ENCODE measurements at regions not wholly inside any gene's neighbourhood (a gene's known extent, or its start where the extent isn't known, plus 50 kb on each side); places are given as distances from the start of the nearest gene placed in this dataset.

GRCh38 chr16:55102077-55102476 lies 171.4 kb downstream of the IRX5 start:
- ATAC-seq = no peak
- no peak for DNase-seq (ENCODE audit: extremely low read depth in 1 of 4, low spot score in 3 of 4)
- no peaks in the 10 kb centered on the region for H3K4me1 ChIP-seq (replicated peaks in 1 of 2; ENCODE audit: control insufficient read depth in 2 of 2, insufficient read depth in 2 of 2, low read length in 2 of 2)
- ChIA-PET POLR2A (no interaction called here), CTCF (ENCODE audit: low intra/inter-chr PET ratio) (no interaction called here)
- no peak overlapping the region for H3K4me2 ChIP-seq (ENCODE audit: insufficient read depth, low read length)
- no peak overlapping the region for H3K9ac ChIP-seq (ENCODE audit: insufficient read depth in 1 of 2, low read depth in 2 of 2, low read length in 2 of 2)
- H3K27me3 ChIP-seq (ENCODE audit: control insufficient read depth in 2 of 2, insufficient read depth in 2 of 2, low read length in 2 of 2) = peaks cover 14 to 30% of the 10 kb centered on the region in 2 experiments; a peak in 4 of 5 replicates
- H3K36me3 ChIP-seq (ENCODE audit: control insufficient read depth, insufficient read depth, low read length) = no peaks in the 10 kb centered on the region
- in situ Hi-C loops (cut with MboI) = no loop called here
- H2AFZ ChIP-seq (ENCODE audit: low read depth, low read length) = no peak overlapping the region
- H3K4me3 ChIP-seq = no peak overlapping the region
- no peaks in the 10 kb centered on the region for H4K20me1 ChIP-seq (replicated peaks; ENCODE audit: control insufficient read depth, insufficient read depth, low read length)
- no peak for FAIRE-seq
- no peaks in the 10 kb centered on the region for H3K9me1 ChIP-seq (ENCODE audit: control insufficient read depth, insufficient read depth, low read length)
- H3K27ac ChIP-seq (ENCODE audit: extremely low read depth, low read depth, low read length) = no peak overlapping the region
- 0% methylated on average over 1 of the region's 1 CpG for WGBS (ENCODE audit: insufficient coverage, low coverage, missing lambda C conversion rate)
- no TSS peak for BruUV-seq (replicated peaks)
- no peaks in the 10 kb centered on the region for H3K79me2 ChIP-seq (ENCODE audit: control insufficient read depth, insufficient read depth, low read length)
- intact Hi-C loops (cut with micrococcal nuclease) = no loop called here
- TF ChIP-seq ZNF253 (CRISPR knock-in tag; conservative IDR thresholded peaks at IDR 0.05) = no peak
- no peak for TF ChIP-seq CBX8 (IDR thresholded peaks at IDR 0.05; ENCODE audit: borderline replicate concordance, extremely low read depth, low read depth, low read length, poor library complexity, severe bottlenecking)
- TF ChIP-seq PRMT5 (CRISPR knock-in tag; IDR thresholded peaks at IDR 0.05) = no peak
- peak; percentile 96 for TF ChIP-seq RBM25 (IDR thresholded peaks at IDR 0.05; ENCODE audit: low read depth, low read length, severe bottlenecking)
- H3K9me3 ChIP-seq (replicated peaks; ENCODE audit: control insufficient read depth, insufficient read depth, low read depth, low read length) = no peaks in the 10 kb centered on the region

- H3K27me3 ChIP-seq (ENCODE audit: control insufficient read depth in 2 of 2, insufficient read depth in 2 of 2, low read length in 2 of 2) = peaks cover 14 to 33% of the 10 kb centered on the region in 2 experiments; a peak in 4 of 5 replicates
- CTCF ChIA-PET (ENCODE audit: low intra/inter-chr PET ratio) = no interaction called here
- H3K9me3 ChIP-seq (replicated peaks; ENCODE audit: control insufficient read depth, insufficient read depth, low read depth, low read length) = no peaks in the 10 kb centered on the region
- H4K20me1 ChIP-seq (replicated peaks; ENCODE audit: control insufficient read depth, insufficient read depth, low read length) = no peaks in the 10 kb centered on the region
- H3K79me2 ChIP-seq (ENCODE audit: control insufficient read depth, insufficient read depth, low read length) = no peaks in the 10 kb centered on the region
- H3K4me1 ChIP-seq (replicated peaks in 1 of 2; ENCODE audit: control insufficient read depth in 2 of 2, insufficient read depth in 2 of 2, low read length in 2 of 2) = no peaks in the 10 kb centered on the region
- 0% methylated on average over 4 of the region's 4 CpGs for WGBS (ENCODE audit: insufficient coverage, low coverage, missing lambda C conversion rate)
- BruUV-seq (replicated peaks) = no TSS peak
- in situ Hi-C loops (cut with MboI) = no loop called here
- no peak overlapping the region for H3K4me2 ChIP-seq (ENCODE audit: insufficient read depth, low read length)
- FAIRE-seq = no peak
- H3K9ac ChIP-seq (ENCODE audit: insufficient read depth in 1 of 2, low read depth in 2 of 2, low read length in 2 of 2) = no peak overlapping the region
- DNase-seq (ENCODE audit: extremely low read depth in 1 of 4, low spot score in 3 of 4) = no peak
- H3K27ac ChIP-seq (ENCODE audit: extremely low read depth, low read depth, low read length) = no peak overlapping the region
- POLR2A ChIA-PET = no interaction called here
- no peaks in the 10 kb centered on the region for H3K36me3 ChIP-seq (ENCODE audit: control insufficient read depth, insufficient read depth, low read length)
- no peak for ATAC-seq
- intact Hi-C loops (cut with micrococcal nuclease) = no loop called here
- H3K9me1 ChIP-seq (ENCODE audit: control insufficient read depth, insufficient read depth, low read length) = no peaks in the 10 kb centered on the region
- H2AFZ ChIP-seq (ENCODE audit: low read depth, low read length) = no peak overlapping the region
- H3K4me3 ChIP-seq = no peak overlapping the region
- TF ChIP-seq TRIM25 (IDR thresholded peaks at IDR 0.05; ENCODE audit: borderline replicate concordance) (no peak), ILF3 (IDR thresholded peaks at IDR 0.05; ENCODE audit: borderline replicate concordance) (no peak), CAMTA2 (CRISPR knock-in tag; conservative IDR thresholded peaks at IDR 0.05) (no peak), E2F5 (CRISPR knock-in tag; IDR thresholded peaks at IDR 0.05) (no peak), BMI1 (IDR thresholded peaks at IDR 0.05; ENCODE audit: low read length) (no peak), KAT8 (IDR thresholded peaks at IDR 0.05; ENCODE audit: low read depth) (no peak), UBTF (IDR thresholded peaks at IDR 0.05; ENCODE audit: borderline replicate concordance in 1 of 2, low read depth in 2 of 2, low read length in 2 of 2) (no peak), SMAD2 (IDR thresholded peaks at IDR 0.05; ENCODE audit: low read depth, low read length) (no peak)
Observed at GRCh38 chr16:55102531-55102930, 171.9 kb downstream of the IRX5 start.

All from K562 (cell line).